Fibroblast of lung (primary cell): ENCODE measurements at regions not wholly inside any gene's neighbourhood (a gene's known extent, or its start where the extent isn't known, plus 50 kb on each side); places are given as distances from the start of the nearest gene placed in this dataset.

Source experiments
- DNase-seq, 2 donors: peaks; one replicate each; pipeline versions ENCODE4 v3.0.0 to v3.0.0-alpha.2; 2010; ENCODE audit warnings: low read depth in 2 of 2
- H2AFZ ChIP-seq: 2 replicates; pipeline ENCODE4 v1.5.1; 2012; ENCODE audit warnings: low read length, control low read depth, inconsistent platforms
- H3K27ac ChIP-seq: 2 replicates; pipeline ENCODE4 v1.5.1; 2011; ENCODE audit warnings: low read length, control low read depth; ENCODE audit not compliant: insufficient read depth
- H3K27me3 ChIP-seq: 2 replicates; pipeline ENCODE4 v1.5.1; 2011; ENCODE audit warnings: mild to moderate bottlenecking, low read length; ENCODE audit not compliant: control insufficient read depth, insufficient read depth
- H3K36me3 ChIP-seq: 2 replicates; pipeline ENCODE4 v1.5.1; 2011; ENCODE audit warnings: low read length; ENCODE audit not compliant: control insufficient read depth, insufficient read depth
- H3K4me1 ChIP-seq: 2 replicates; pipeline ENCODE4 v1.5.1; 2011; ENCODE audit warnings: low read length; ENCODE audit not compliant: control insufficient read depth, insufficient read depth; ENCODE audit errors: extremely low read depth
- H3K4me2 ChIP-seq: 2 replicates; pipeline ENCODE4 v1.5.1; 2011; ENCODE audit warnings: low read length, control low read depth; ENCODE audit not compliant: insufficient read depth; ENCODE audit errors: extremely low read depth
- H3K4me3 ChIP-seq, 4 experiments: fragments of 200-600 bp in 1 of 4; sonication (generic) in 1 of 4; replicated peaks in 1 of 4; 2 replicates each; pipeline ENCODE4 v1.5.1; 2011 to 2016; ENCODE audit warnings: low read length in 4 of 4, low read depth in 3 of 4, mild to moderate bottlenecking in 3 of 4, control low read depth in 2 of 4, inconsistent platforms in 1 of 4, mixed read lengths in 1 of 4; ENCODE audit not compliant: insufficient read depth in 1 of 4; ENCODE audit errors: control extremely low read depth in 1 of 4
- H3K79me2 ChIP-seq: 2 replicates; pipeline ENCODE4 v1.5.1; 2012; ENCODE audit warnings: mild to moderate bottlenecking, low read length, inconsistent platforms; ENCODE audit not compliant: control insufficient read depth, insufficient read depth
- H3K9ac ChIP-seq: 2 replicates; pipeline ENCODE4 v1.5.1; 2011; ENCODE audit warnings: mild to moderate bottlenecking, low read length, control low read depth; ENCODE audit not compliant: insufficient read depth
- H3K9me3 ChIP-seq: 2 replicates; pipeline ENCODE4 v1.5.1; 2012; ENCODE audit warnings: low read depth, low read length; ENCODE audit not compliant: control insufficient read depth, insufficient read depth
- H4K20me1 ChIP-seq: 2 replicates; pipeline ENCODE4 v1.5.1; 2011; ENCODE audit warnings: low read length; ENCODE audit not compliant: control insufficient read depth, insufficient read depth; ENCODE audit errors: extremely low read depth
- EZH2 ChIP-seq: IDR thresholded peaks from 2 replicates; pipeline ENCODE4 v1.5.1; 2012; ENCODE audit warnings: low read length, control low read depth, mild to moderate bottlenecking; ENCODE audit errors: missing control alignments
- TF ChIP-seq, protein P1 (sequence below), 2 donors: IDR thresholded peaks in 1 of 2; conservative IDR thresholded peaks in 1 of 2; 1 replicate in 1 of 2; 2 replicates in 1 of 2; pipeline ENCODE4 v1.5.1; 2011 to 2012; ENCODE audit warnings: low read length in 2 of 2, control low read depth in 1 of 2, inconsistent platforms in 1 of 2, low read depth in 1 of 2, mild to moderate bottlenecking in 1 of 2

GRCh38 chr2:222799262-222799918 lies 61.4 kb upstream of the ACSL3 start:
- no peaks in the 10 kb centered on the region for H3K36me3 ChIP-seq
- no peak overlapping the region for H2AFZ ChIP-seq
- H3K9me3 ChIP-seq: no peaks in the 10 kb centered on the region
- H4K20me1 ChIP-seq: no peaks in the 10 kb centered on the region
- H3K27me3 ChIP-seq: no peaks in the 10 kb centered on the region
- no peak overlapping the region for H3K27ac ChIP-seq
- TF ChIP-seq EZH2: no peak
- TF ChIP-seq, protein P1, sequence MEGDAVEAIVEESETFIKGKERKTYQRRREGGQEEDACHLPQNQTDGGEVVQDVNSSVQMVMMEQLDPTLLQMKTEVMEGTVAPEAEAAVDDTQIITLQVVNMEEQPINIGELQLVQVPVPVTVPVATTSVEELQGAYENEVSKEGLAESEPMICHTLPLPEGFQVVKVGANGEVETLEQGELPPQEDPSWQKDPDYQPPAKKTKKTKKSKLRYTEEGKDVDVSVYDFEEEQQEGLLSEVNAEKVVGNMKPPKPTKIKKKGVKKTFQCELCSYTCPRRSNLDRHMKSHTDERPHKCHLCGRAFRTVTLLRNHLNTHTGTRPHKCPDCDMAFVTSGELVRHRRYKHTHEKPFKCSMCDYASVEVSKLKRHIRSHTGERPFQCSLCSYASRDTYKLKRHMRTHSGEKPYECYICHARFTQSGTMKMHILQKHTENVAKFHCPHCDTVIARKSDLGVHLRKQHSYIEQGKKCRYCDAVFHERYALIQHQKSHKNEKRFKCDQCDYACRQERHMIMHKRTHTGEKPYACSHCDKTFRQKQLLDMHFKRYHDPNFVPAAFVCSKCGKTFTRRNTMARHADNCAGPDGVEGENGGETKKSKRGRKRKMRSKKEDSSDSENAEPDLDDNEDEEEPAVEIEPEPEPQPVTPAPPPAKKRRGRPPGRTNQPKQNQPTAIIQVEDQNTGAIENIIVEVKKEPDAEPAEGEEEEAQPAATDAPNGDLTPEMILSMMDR (conservative IDR thresholded peaks at IDR 0.05 in 1 of 2, IDR thresholded peaks at IDR 0.05 in 1 of 2; ENCODE audit: low read depth in 1 of 2, low read length in 2 of 2): no peak
- DNase-seq: no peak
- peaks cover 6% of the 10 kb centered on the region for H3K4me1 ChIP-seq
- H3K79me2 ChIP-seq: no peaks in the 10 kb centered on the region
- H3K4me2 ChIP-seq: no peak overlapping the region
- H3K4me3 ChIP-seq: no peak overlapping the region
- H3K9ac ChIP-seq: no peak overlapping the region

DNA sequence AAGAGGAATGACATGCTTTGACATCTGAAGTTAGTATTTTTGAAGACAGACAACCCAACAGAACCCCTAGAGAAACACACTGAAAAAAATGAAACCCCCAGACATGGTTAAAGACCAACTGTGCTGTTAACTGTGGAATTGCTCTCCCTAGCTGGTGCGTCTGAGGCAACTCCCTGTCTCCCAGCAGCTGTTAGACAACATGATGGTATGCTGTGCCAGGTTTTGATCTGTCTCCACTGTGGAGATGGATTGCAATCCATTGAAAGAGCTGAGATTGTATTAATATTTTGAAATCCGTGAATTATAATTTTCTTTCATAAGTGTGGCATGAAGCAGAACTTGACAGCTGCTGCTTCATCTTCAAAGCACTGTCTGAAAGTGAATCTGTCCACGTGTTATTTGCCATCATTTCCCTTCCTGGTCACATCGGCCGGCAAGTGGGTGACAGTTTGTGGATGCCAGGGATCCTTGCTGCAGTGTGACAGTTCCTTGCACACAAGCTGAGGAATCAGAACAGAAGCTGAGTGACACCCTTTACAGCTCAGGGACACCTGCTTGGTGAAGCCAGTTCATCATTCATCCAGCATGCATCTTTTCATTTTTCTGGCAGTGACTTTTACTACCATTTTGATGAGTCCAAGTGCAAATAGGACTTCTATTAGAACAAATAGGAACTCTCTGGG lies 58.2 kb upstream of the ACSL3 start:
- H3K4me3 ChIP-seq: no peak overlapping the region
- H2AFZ ChIP-seq: no peak overlapping the region
- TF ChIP-seq, protein P1 (conservative IDR thresholded peaks at IDR 0.05 in 1 of 2, IDR thresholded peaks at IDR 0.05 in 1 of 2; ENCODE audit: low read depth in 1 of 2, low read length in 2 of 2): no peak
- no peak for TF ChIP-seq EZH2
- H4K20me1 ChIP-seq: no peaks in the 10 kb centered on the region
- H3K79me2 ChIP-seq: no peaks in the 10 kb centered on the region
- DNase-seq: no peak
- no peaks in the 10 kb centered on the region for H3K36me3 ChIP-seq
- no peaks in the 10 kb centered on the region for H3K27me3 ChIP-seq
- no peaks in the 10 kb centered on the region for H3K9me3 ChIP-seq
- no peak overlapping the region for H3K27ac ChIP-seq
- no peaks in the 10 kb centered on the region for H3K4me1 ChIP-seq
- H3K9ac ChIP-seq: no peak overlapping the region
- H3K4me2 ChIP-seq: no peak overlapping the region

DNA sequence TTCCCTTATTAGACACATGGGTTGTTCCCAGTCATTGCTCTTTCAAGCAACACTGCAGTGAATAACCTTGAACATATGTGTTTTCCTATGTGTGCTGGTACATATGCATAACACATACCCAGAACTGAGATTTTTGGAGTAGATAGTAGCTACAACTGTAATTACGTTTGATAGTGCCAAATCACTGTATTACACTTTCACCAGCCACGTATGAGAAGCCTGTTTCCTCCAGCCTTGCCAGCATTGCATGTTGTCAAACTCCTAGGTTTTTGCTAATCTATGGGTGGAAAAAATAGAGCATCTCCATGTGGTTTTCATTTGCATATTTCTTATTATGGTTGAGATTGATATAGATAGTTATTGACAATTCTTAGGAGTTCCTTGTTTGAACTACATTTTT lies 56.5 kb upstream of the ACSL3 start:
- no peak overlapping the region for H2AFZ ChIP-seq
- no peak for DNase-seq
- H3K79me2 ChIP-seq: no peaks in the 10 kb centered on the region
- no peak overlapping the region for H3K4me3 ChIP-seq
- no peaks in the 10 kb centered on the region for H3K9me3 ChIP-seq
- no peaks in the 10 kb centered on the region for H3K27me3 ChIP-seq
- H4K20me1 ChIP-seq: no peaks in the 10 kb centered on the region
- no peaks in the 10 kb centered on the region for H3K36me3 ChIP-seq
- H3K27ac ChIP-seq: no peak overlapping the region
- no peaks in the 10 kb centered on the region for H3K4me1 ChIP-seq
- H3K9ac ChIP-seq: no peak overlapping the region
- no peak overlapping the region for H3K4me2 ChIP-seq
- no peak for TF ChIP-seq EZH2
- TF ChIP-seq, protein P1 (conservative IDR thresholded peaks at IDR 0.05 in 1 of 2, IDR thresholded peaks at IDR 0.05 in 1 of 2; ENCODE audit: low read depth in 1 of 2, low read length in 2 of 2): no peak
